K562 (cell line): ENCODE measurements at regions not wholly inside any gene's neighbourhood (a gene's known extent, or its start where the extent isn't known, plus 50 kb on each side); places are given as distances from the start of the nearest gene placed in this dataset.

ENCODE experiments used
- ATAC-seq: fragments of 200-7000 bp; cut with Tn5 transposase; 3 replicates; pipeline ENCODE4 v1.9.1; 2020; ENCODE audit warnings: moderate library complexity
- BruUV-seq: library from RNA; stranded (reverse); fragments of 400-500 nt; replicated peaks from 2 replicates; lab custom pipeline; 2021; lab: Mats Ljungman, UMichigan
- CTCF ChIA-PET: fragments of 300-600 bp; formaldehyde crosslinking; extraction: SDS; loops from one replicate; lab custom pipeline; 2021; ENCODE audit warnings: low intra/inter-chr PET ratio; lab: Yijun Ruan, JAX
- POLR2A ChIA-PET: fragments of 300-600, 350-650 bp; sonication (Branson Sonifier 250); formaldehyde crosslinking; extraction: SDS; loops from one replicate; lab custom pipeline; 2021; ENCODE audit warnings: antibody characterized with exemption, inconsistent platforms; lab: Yijun Ruan, JAX
- DNase-seq, 4 experiments: peaks; one replicate each; pipeline versions ENCODE4 v3.0.0 to v3.0.0-alpha.2; 2011 to 2018; ENCODE audit warnings: low spot score in 3 of 4, mixed read lengths in 3 of 4; ENCODE audit errors: extremely low read depth in 1 of 4
- FAIRE-seq: peaks from 2 replicates; lab custom pipeline; 2011; peaks lifted over from hg19 to GRCh38; lab: Jason Lieb, UNC
- H2AFZ ChIP-seq: 2 replicates; pipeline ENCODE4 v1.6.0; 2011; ENCODE audit warnings: low read depth, low read length, control low read depth, inconsistent platforms
- H3K27ac ChIP-seq: fragments of 200-600 bp; 3 replicates; pipeline ENCODE4 v1.8.0; 2011; ENCODE audit warnings: low read depth, mild to moderate bottlenecking, control low read depth, inconsistent platforms, low read length, moderate library complexity, mixed read lengths; ENCODE audit errors: extremely low read depth
- H3K27me3 ChIP-seq, 2 experiments: fragments of 300-600 bp in 1 of 2; 2 replicates in 1 of 2; 3 replicates in 1 of 2; pipeline versions ENCODE4 v1.6.0 to v1.8.0; 2011; ENCODE audit warnings: inconsistent platforms in 2 of 2, low read length in 2 of 2, mild to moderate bottlenecking in 1 of 2, mixed read lengths in 1 of 2, moderate library complexity in 1 of 2; ENCODE audit not compliant: control insufficient read depth in 2 of 2, insufficient read depth in 2 of 2
- H3K36me3 ChIP-seq: fragments of 300-600 bp; 3 replicates; pipeline ENCODE4 v1.8.0; 2011; ENCODE audit warnings: mild to moderate bottlenecking, low read length, inconsistent platforms; ENCODE audit not compliant: control insufficient read depth, insufficient read depth
- H3K4me1 ChIP-seq, 2 experiments: fragments of 200-600 bp in 1 of 2; replicated peaks in 1 of 2; 2 replicates in 1 of 2; 3 replicates in 1 of 2; pipeline versions ENCODE4 v1.5.1 to v1.8.0; 2011; ENCODE audit warnings: inconsistent platforms in 2 of 2, low read length in 2 of 2, mild to moderate bottlenecking in 1 of 2, mixed read lengths in 1 of 2, moderate library complexity in 1 of 2; ENCODE audit not compliant: control insufficient read depth in 2 of 2, insufficient read depth in 2 of 2
- H3K4me2 ChIP-seq: 2 replicates; pipeline ENCODE4 v1.6.1; 2011; ENCODE audit warnings: low read length, control low read depth, inconsistent platforms, mixed read lengths; ENCODE audit not compliant: insufficient read depth
- H3K4me3 ChIP-seq: fragments of 200-600 bp; sonication (generic), shearing (Covaris generic); 2 replicates; pipeline ENCODE4 v1.5.1; 2016; ENCODE audit warnings: control low read depth, inconsistent platforms
- H3K79me2 ChIP-seq: fragments of 200-600 bp; 3 replicates; pipeline ENCODE4 v1.8.0; 2011; ENCODE audit warnings: low read length, inconsistent platforms; ENCODE audit not compliant: control insufficient read depth, insufficient read depth
- H3K9ac ChIP-seq, 2 experiments: 2 replicates each; pipeline versions ENCODE4 v1.6.0 to v1.6.1; 2011; ENCODE audit warnings: low read depth in 2 of 2, low read length in 2 of 2, control low read depth in 1 of 2, inconsistent platforms in 1 of 2, mild to moderate bottlenecking in 1 of 2, mixed read lengths in 1 of 2; ENCODE audit not compliant: insufficient read depth in 1 of 2
- H3K9me1 ChIP-seq: one replicate; pipeline ENCODE4 v1.6.0; 2011; ENCODE audit warnings: inconsistent platforms, mild to moderate bottlenecking, low read length, moderate library complexity; ENCODE audit not compliant: control insufficient read depth, insufficient read depth
- H3K9me3 ChIP-seq: replicated peaks from 2 replicates; pipeline ENCODE4 v1.5.1; 2011; ENCODE audit warnings: low read depth, low read length, inconsistent platforms; ENCODE audit not compliant: control insufficient read depth, insufficient read depth
- H4K20me1 ChIP-seq: replicated peaks from 2 replicates; pipeline ENCODE4 v1.6.1; 2011; ENCODE audit warnings: low read length, inconsistent platforms, mixed read lengths; ENCODE audit not compliant: control insufficient read depth, insufficient read depth
- BCL6 ChIP-seq: fragments of 250-450 bp; sonication (Bioruptor Pico); IDR thresholded peaks from 2 replicates; pipeline ENCODE4 v1.4.0; 2020
- CHD4 ChIP-seq: fragments of 200-600 bp; sonication (generic); IDR thresholded peaks from 3 replicates; pipeline ENCODE4 v1.6.1; 2012; ENCODE audit warnings: low read depth, mild to moderate bottlenecking, mixed read lengths, low read length, inconsistent platforms; ENCODE audit not compliant: insufficient read depth, insufficient replicate concordance, poor library complexity, severe bottlenecking
- HNRNPUL1 ChIP-seq: fragments of 200-400 bp; formaldehyde crosslinking; IDR thresholded peaks from 2 replicates; pipeline ENCODE4 v1.6.1; 2017; ENCODE audit warnings: low read length
- PTRF ChIP-seq: fragments of 450-650 bp; IDR thresholded peaks from 2 replicates; pipeline ENCODE4 v1.6.1; 2016; ENCODE audit warnings: mild to moderate bottlenecking, missing genetic modification characterization, missing compliant biosample characterization
- SRSF3 ChIP-seq: fragments of 200-400 bp; formaldehyde crosslinking; IDR thresholded peaks from 2 replicates; pipeline ENCODE4 v1.6.1; 2016; ENCODE audit warnings: mild to moderate bottlenecking, low read length, moderate library complexity; ENCODE audit not compliant: insufficient read depth
- ZNF668 ChIP-seq: fragments of 250-450 bp; sonication (Bioruptor Pico); IDR thresholded peaks from 2 replicates; pipeline ENCODE4 v1.8.0; 2022; ENCODE audit warnings: mild to moderate bottlenecking, inconsistent platforms
- ZNF79 ChIP-seq: fragments of 250-450 bp; sonication (Bioruptor Pico); IDR thresholded peaks from 2 replicates; pipeline ENCODE4 v1.4.0; 2020; ENCODE audit warnings: low read depth, mild to moderate bottlenecking, moderate library complexity
- WGBS: fragments of 100-300 bp; shearing (Covaris generic); methylation state at CpG from one replicate; pipeline ENCODE4 v1.1.6; 2016; ENCODE audit warnings: low coverage, mixed read lengths; ENCODE audit not compliant: insufficient coverage; ENCODE audit errors: missing lambda C conversion rate; 5-methylcytosine and 5-hydroxymethylcytosine counted together
- in situ Hi-C: fragments of 300-500 bp; cut with MboI; formaldehyde crosslinking; loops from 4 replicates; pipeline ENCODE4 v1.15.0; 2018; ENCODE audit warnings: inconsistent platforms, mixed read lengths
- intact Hi-C: fragments of 100-400 bp; cut with micrococcal nuclease; formaldehyde crosslinking; loops from 2 replicates; pipeline ENCODE4 v1.14.2; 2022
- TF ChIP-seq, protein P1 (sequence below): fragments of 250-450 bp; sonication (Bioruptor Pico); IDR thresholded peaks from 2 replicates; pipeline ENCODE4 v1.4.0; 2020; ENCODE audit warnings: mild to moderate bottlenecking, moderate library complexity
- TF ChIP-seq, protein P2 (sequence below): fragments of 450-650 bp; formaldehyde crosslinking; IDR thresholded peaks from 2 replicates; pipeline ENCODE4 v1.4.0; 2020; ENCODE audit warnings: mild to moderate bottlenecking

DNA sequence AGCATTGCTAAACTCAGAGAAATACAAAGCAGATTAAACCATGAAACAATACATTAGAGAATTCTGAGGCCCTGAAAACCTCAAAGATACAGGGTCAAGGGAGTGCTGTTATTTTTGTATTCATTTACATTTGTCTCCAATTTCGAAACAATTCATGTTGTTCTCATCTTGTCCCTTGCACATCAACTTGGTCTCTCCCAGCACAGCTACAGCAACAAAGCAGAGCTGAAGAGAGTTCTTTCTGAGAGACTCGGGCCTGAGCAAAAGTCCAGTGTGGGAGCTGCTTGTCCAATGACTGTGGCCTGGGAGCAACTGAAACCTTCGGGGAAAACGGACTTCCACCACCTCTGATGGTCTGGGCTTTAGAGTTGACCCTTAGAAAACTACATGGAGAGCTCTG lies 79.4 kb upstream of the CDKN3 start:
- no peaks in the 10 kb centered on the region for H3K9me1 ChIP-seq
- DNase-seq (no peak), ATAC-seq (no peak), FAIRE-seq (no peak)
- no peaks in the 10 kb centered on the region for H4K20me1 ChIP-seq
- H3K27me3 ChIP-seq: peaks cover 0 to 7% of the 10 kb centered on the region in 2 experiments; a peak in 2 of 5 replicates
- intact Hi-C loops (no loop called here), in situ Hi-C loops (no loop called here)
- H3K36me3 ChIP-seq: no peaks in the 10 kb centered on the region
- no peak overlapping the region for H3K4me2 ChIP-seq
- ChIA-PET CTCF (no interaction called here), POLR2A (no interaction called here)
- no peak overlapping the region for H3K27ac ChIP-seq
- 3% methylated on average over 4 of the region's 4 CpGs for WGBS
- H2AFZ ChIP-seq: no peak overlapping the region
- H3K9me3 ChIP-seq: no peaks in the 10 kb centered on the region
- no TSS peak for BruUV-seq
- H3K4me1 ChIP-seq: no peaks in the 10 kb centered on the region
- no peaks in the 10 kb centered on the region for H3K79me2 ChIP-seq
- H3K4me3 ChIP-seq: no peak overlapping the region
- H3K9ac ChIP-seq: no peak overlapping the region
- TF ChIP-seq BCL6: no peak
- no peak for TF ChIP-seq PTRF
- no peak for TF ChIP-seq ZNF668 (CRISPR knock-in tag)
- TF ChIP-seq ZNF79 (CRISPR knock-in tag): no peak

DNA sequence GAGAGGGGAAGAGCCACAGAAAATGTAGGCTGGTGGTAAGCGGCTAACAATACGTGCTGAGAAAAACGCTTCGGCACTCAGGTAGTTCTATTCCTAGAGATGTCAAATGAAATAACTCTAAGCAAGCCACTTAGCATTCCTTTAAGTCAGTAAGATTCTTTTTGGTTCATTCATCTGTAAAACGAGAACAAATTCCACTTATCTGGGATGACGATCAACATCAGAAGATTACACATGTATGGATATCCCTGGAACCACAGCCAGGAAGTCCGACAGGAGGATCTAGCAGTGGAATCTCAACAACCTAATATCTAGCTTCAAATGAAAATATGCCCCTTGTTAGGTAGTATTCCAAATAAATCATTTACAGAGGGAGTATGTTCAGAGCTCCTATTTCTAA lies 74.6 kb upstream of the CDKN3 start:
- no peak for ATAC-seq
- Histone ChIP-seq H3K4me1 (no peaks in the 10 kb centered on the region), H3K9ac (no peak overlapping the region), H4K20me1 (no peaks in the 10 kb centered on the region), H3K9me3 (no peaks in the 10 kb centered on the region), H3K27me3 (peaks cover 0 to 11% of the 10 kb centered on the region in 2 experiments; a peak in 3 of 5 replicates), H3K79me2 (no peaks in the 10 kb centered on the region), H3K9me1 (no peaks in the 10 kb centered on the region), H3K36me3 (no peaks in the 10 kb centered on the region), H3K4me2 (no peak overlapping the region), H3K27ac (no peak overlapping the region), H3K4me3 (no peak overlapping the region), H2AFZ (no peak overlapping the region)
- FAIRE-seq: no peak
- ChIA-PET POLR2A (no interaction called here), CTCF (no interaction called here)
- intact Hi-C loops (no loop called here), in situ Hi-C loops (no loop called here)
- 0% methylated on average over 7 of the region's 7 CpGs for WGBS
- no peak for DNase-seq
- no TSS peak for BruUV-seq
- TF ChIP-seq HNRNPUL1 (no peak), BCL6 (no peak), CHD4 (no peak), SRSF3 (no peak)
- TF ChIP-seq, protein P1, sequence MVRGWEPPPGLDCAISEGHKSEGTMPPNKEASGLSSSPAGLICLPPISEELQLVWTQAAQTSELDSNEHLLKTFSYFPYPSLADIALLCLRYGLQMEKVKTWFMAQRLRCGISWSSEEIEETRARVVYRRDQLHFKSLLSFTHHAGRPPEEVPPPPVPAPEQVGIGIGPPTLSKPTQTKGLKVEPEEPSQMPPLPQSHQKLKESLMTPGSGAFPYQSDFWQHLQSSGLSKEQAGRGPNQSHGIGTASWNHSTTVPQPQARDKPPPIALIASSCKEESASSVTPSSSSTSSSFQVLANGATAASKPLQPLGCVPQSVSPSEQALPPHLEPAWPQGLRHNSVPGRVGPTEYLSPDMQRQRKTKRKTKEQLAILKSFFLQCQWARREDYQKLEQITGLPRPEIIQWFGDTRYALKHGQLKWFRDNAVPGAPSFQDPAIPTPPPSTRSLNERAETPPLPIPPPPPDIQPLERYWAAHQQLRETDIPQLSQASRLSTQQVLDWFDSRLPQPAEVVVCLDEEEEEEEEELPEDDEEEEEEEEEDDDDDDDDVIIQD (CRISPR knock-in tag): no peak
- TF ChIP-seq, protein P2, sequence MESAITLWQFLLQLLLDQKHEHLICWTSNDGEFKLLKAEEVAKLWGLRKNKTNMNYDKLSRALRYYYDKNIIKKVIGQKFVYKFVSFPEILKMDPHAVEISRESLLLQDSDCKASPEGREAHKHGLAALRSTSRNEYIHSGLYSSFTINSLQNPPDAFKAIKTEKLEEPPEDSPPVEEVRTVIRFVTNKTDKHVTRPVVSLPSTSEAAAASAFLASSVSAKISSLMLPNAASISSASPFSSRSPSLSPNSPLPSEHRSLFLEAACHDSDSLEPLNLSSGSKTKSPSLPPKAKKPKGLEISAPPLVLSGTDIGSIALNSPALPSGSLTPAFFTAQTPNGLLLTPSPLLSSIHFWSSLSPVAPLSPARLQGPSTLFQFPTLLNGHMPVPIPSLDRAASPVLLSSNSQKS: no peak
